GM19438 (cell line): ENCODE measurements at regions not wholly inside any gene's neighbourhood (a gene's known extent, or its start where the extent isn't known, plus 50 kb on each side); places are given as distances from the start of the nearest gene placed in this dataset.

Experiments used
- ATAC-seq: cut with Tn5 transposase; IDR thresholded peaks from one replicate; pipeline ENCODE4 v1.9.1; 2021; ENCODE audit warnings: low read depth; ENCODE audit not compliant: unreplicated experiment

GRCh38 chr1:239538239-239538988, 152.0 kb downstream of the CHRM3 start:
- no peak for ATAC-seq

- ATAC-seq, result no peak
Observed at GRCh38 chr1:239539051-239539450, 152.7 kb downstream of the CHRM3 start.

- ATAC-seq, result no peak
Observed at GRCh38 chr1:239539812-239540211, 153.4 kb downstream of the CHRM3 start.

GRCh38 chr1:239543873-239544272, 157.5 kb downstream of the CHRM3 start:
- no peak for ATAC-seq

GRCh38 chr1:239545466-239545865, 159.1 kb downstream of the CHRM3 start:
- ATAC-seq, result no peak

GRCh38 chr1:239547987-239548386, 161.6 kb downstream of the CHRM3 start:
- no peak for ATAC-seq

- ATAC-seq, result no peak
Observed at GRCh38 chr1:239550178-239550577, 163.8 kb downstream of the CHRM3 start.

- no peak for ATAC-seq
Observed at GRCh38 chr1:239555350-239555749, 169.0 kb downstream of the CHRM3 start.

- ATAC-seq, result no peak
Observed at GRCh38 chr1:239558559-239558958, 172.2 kb downstream of the CHRM3 start.

GRCh38 chr1:239558991-239559390, 172.6 kb downstream of the CHRM3 start:
- no peak for ATAC-seq

GRCh38 chr1:239560921-239561320, 174.6 kb downstream of the CHRM3 start:
- no peak for ATAC-seq

GRCh38 chr1:239562095-239562494, 175.7 kb downstream of the CHRM3 start:
- ATAC-seq, result no peak

- no peak for ATAC-seq
Observed at GRCh38 chr1:239563681-239564080, 177.3 kb downstream of the CHRM3 start.

- no peak for ATAC-seq
Observed at GRCh38 chr1:239566074-239566473, 179.7 kb downstream of the CHRM3 start.

- ATAC-seq, result no peak
Observed at GRCh38 chr1:239570878-239571277, 184.5 kb downstream of the CHRM3 start.

- ATAC-seq, result no peak
Observed at GRCh38 chr1:239572183-239572582, 185.8 kb downstream of the CHRM3 start.

GRCh38 chr1:239574112-239574511, 187.7 kb downstream of the CHRM3 start:
- no peak for ATAC-seq

GRCh38 chr1:239575113-239575512, 188.7 kb downstream of the CHRM3 start:
- no peak for ATAC-seq

- no peak for ATAC-seq
Observed at GRCh38 chr1:239583536-239583935, 197.2 kb downstream of the CHRM3 start.

GRCh38 chr1:239586128-239586527, 199.8 kb downstream of the CHRM3 start:
- ATAC-seq, result no peak

GRCh38 chr1:239587066-239587465, 200.7 kb downstream of the CHRM3 start:
- no peak for ATAC-seq

GRCh38 chr1:239587574-239588369, 201.4 kb downstream of the CHRM3 start:
- ATAC-seq, result no peak
